Loucy (cell line): ENCODE measurements at regions not wholly inside any gene's neighbourhood (a gene's known extent, or its start where the extent isn't known, plus 50 kb on each side); places are given as distances from the start of the nearest gene placed in this dataset.

Experiments
- CTCF ChIP-seq: fragments of 200-600 bp; sonication (generic); conservative IDR thresholded peaks from 2 replicates; pipeline ENCODE4 v1.5.1; 2014; ENCODE audit warnings: mild to moderate bottlenecking, antibody characterized with exemption, low read length
- EZH2phosphoT487 ChIP-seq: fragments of 200-600 bp; IDR thresholded peaks from 2 replicates; pipeline ENCODE4 v1.6.1; 2018; ENCODE audit warnings: antibody characterized with exemption, mild to moderate bottlenecking, moderate library complexity, borderline replicate concordance

GRCh38 chr5:117863586-117864296, 1124.6 kb downstream of the DTWD2 start:
- TF ChIP-seq CTCF (no peak), EZH2phosphoT487 (no peak)
